ENCODE measurements at regions not wholly inside any gene's neighbourhood (a gene's known extent, or its start where the extent isn't known, plus 50 kb on each side); places are given as distances from the start of the nearest gene placed in this dataset.

GRCh38 chr17:77297693-77298666 lies 157.2 kb downstream of the SEC14L1 start:
- DNase-seq (ENCODE audit: low spot score in 2 of 2): no peak
- no peak for ATAC-seq (replicated peaks; ENCODE audit: extremely low read depth, poor library complexity, severe bottlenecking)
- no peaks in the 10 kb centered on the region for H3K27me3 Mint-ChIP-seq
- H3K9me3 Mint-ChIP-seq: no peaks in the 10 kb centered on the region
- H3K4me3 Mint-ChIP-seq: no peak overlapping the region
- no peak overlapping the region for H3K27ac Mint-ChIP-seq (ENCODE audit: low read depth)
- peaks cover 2% of the 10 kb centered on the region for H3K36me3 Mint-ChIP-seq (ENCODE audit: insufficient read depth)
- no peaks in the 10 kb centered on the region for H3K4me1 Mint-ChIP-seq

DNA sequence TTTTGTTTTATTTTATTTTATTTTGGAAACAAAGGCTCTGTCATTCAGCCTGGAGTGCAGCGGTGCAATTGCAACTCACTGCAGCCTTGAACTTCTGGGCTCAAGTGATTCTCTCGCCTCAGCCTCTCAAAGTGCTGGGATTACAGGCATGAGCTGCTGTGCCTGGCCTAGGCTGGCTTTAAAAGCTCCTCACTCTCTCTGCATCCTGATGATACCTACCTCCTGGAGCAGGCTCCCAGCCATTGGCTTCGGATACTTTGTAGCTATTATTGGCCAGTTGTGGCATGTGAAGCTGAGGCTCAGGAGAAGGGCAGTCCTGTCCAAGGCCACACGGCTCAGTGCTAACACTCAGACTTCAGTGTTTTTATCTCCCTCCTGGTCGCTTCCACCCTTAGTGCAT lies 158.0 kb downstream of the SEC14L1 start:
- no peaks in the 10 kb centered on the region for H3K27me3 Mint-ChIP-seq
- no peaks in the 10 kb centered on the region for H3K9me3 Mint-ChIP-seq
- ATAC-seq (replicated peaks; ENCODE audit: extremely low read depth, poor library complexity, severe bottlenecking) (no peak), DNase-seq (ENCODE audit: low spot score in 2 of 2) (no peak)
- H3K27ac Mint-ChIP-seq (ENCODE audit: low read depth): no peak overlapping the region
- H3K36me3 Mint-ChIP-seq (ENCODE audit: insufficient read depth): peaks cover 2% of the 10 kb centered on the region
- no peaks in the 10 kb centered on the region for H3K4me1 Mint-ChIP-seq
- no peak overlapping the region for H3K4me3 Mint-ChIP-seq

- ATAC-seq (replicated peaks; ENCODE audit: extremely low read depth, poor library complexity, severe bottlenecking): no peak
- Mint-ChIP-seq H3K4me1 (no peaks in the 10 kb centered on the region), H3K4me3 (no peak overlapping the region), H3K27ac (ENCODE audit: low read depth) (no peak overlapping the region), H3K27me3 (no peaks in the 10 kb centered on the region), H3K36me3 (ENCODE audit: insufficient read depth) (peaks cover 2% of the 10 kb centered on the region), H3K9me3 (no peaks in the 10 kb centered on the region)
- DNase-seq (ENCODE audit: low spot score in 2 of 2): no peak
These were observed 158.7 kb downstream of the SEC14L1 start for GRCh38 chr17:77299256-77300015.

GRCh38 chr17:77300016-77300686 lies 159.4 kb downstream of the SEC14L1 start:
- no peak for ATAC-seq (replicated peaks; ENCODE audit: extremely low read depth, poor library complexity, severe bottlenecking)
- Mint-ChIP-seq H3K9me3 (no peaks in the 10 kb centered on the region), H3K4me1 (no peaks in the 10 kb centered on the region), H3K27me3 (no peaks in the 10 kb centered on the region), H3K4me3 (no peak overlapping the region), H3K27ac (ENCODE audit: low read depth) (no peak overlapping the region), H3K36me3 (ENCODE audit: insufficient read depth) (peaks cover 2% of the 10 kb centered on the region)
- no peak for DNase-seq (ENCODE audit: low spot score in 2 of 2)

DNA sequence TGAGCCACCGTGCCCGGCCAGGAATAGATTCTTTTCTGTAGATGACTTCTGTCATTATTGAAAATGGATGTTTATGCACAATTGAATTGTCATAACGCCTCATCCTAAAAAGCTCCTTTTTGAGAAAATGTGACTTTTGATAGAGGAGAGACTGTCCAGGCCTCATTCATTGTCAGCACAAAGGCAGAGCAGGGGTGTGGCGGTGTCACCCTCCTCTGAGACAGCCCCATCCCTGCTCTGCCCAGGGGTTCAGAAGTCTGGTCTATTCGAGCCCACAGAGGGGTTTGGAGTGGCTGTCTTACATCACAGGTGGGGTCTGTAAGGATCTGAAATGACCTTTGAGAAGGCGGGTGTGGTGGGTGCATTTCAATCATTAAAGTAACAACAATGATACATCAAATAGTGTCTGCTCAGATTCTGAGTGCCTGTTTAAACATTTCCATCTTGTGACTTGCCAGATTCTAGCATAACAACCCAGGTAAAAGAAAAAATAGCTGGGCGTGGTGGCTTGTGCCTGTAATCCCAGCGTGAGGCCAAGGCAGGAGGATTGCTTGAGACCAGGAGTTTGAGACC lies 161.0 kb downstream of the SEC14L1 start:
- ATAC-seq (replicated peaks; ENCODE audit: extremely low read depth, poor library complexity, severe bottlenecking): no peak
- H3K27me3 Mint-ChIP-seq: no peaks in the 10 kb centered on the region
- H3K4me3 Mint-ChIP-seq: no peak overlapping the region
- H3K4me1 Mint-ChIP-seq: no peaks in the 10 kb centered on the region
- peaks cover 2% of the 10 kb centered on the region for H3K36me3 Mint-ChIP-seq (ENCODE audit: insufficient read depth)
- no peak overlapping the region for H3K27ac Mint-ChIP-seq (ENCODE audit: low read depth)
- no peak for DNase-seq (ENCODE audit: low spot score in 2 of 2)
- H3K9me3 Mint-ChIP-seq: no peaks in the 10 kb centered on the region

GRCh38 chr17:77302682-77303081 lies 161.9 kb downstream of the SEC14L1 start:
- H3K27ac Mint-ChIP-seq (ENCODE audit: low read depth): no peak overlapping the region
- DNase-seq (ENCODE audit: low spot score in 2 of 2) (no peak), ATAC-seq (replicated peaks; ENCODE audit: extremely low read depth, poor library complexity, severe bottlenecking) (no peak)
- no peaks in the 10 kb centered on the region for H3K27me3 Mint-ChIP-seq
- no peaks in the 10 kb centered on the region for H3K4me1 Mint-ChIP-seq
- H3K4me3 Mint-ChIP-seq: no peak overlapping the region
- peaks cover 2% of the 10 kb centered on the region for H3K36me3 Mint-ChIP-seq (ENCODE audit: insufficient read depth)
- H3K9me3 Mint-ChIP-seq: no peaks in the 10 kb centered on the region

DNA sequence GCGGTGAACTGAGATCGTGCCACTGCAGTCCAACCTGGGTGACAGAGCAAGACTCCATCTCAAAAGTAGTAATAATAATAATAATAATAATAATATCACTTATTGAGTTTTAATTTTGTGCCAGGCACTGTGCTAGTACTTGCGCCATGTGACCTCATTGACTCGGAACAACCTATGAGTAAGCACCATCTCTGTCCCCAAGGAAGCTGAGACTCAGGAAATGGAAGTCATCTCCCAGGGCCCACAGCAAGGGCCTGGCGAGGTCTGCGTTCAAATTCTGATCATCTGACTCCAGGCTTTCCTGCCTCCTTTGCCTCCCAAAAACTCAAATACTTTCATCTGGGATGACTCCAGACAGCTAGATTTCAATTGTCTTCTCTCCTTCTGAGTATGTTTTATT lies 162.9 kb downstream of the SEC14L1 start:
- H3K9me3 Mint-ChIP-seq: no peaks in the 10 kb centered on the region
- H3K4me1 Mint-ChIP-seq: no peaks in the 10 kb centered on the region
- no peak for DNase-seq (ENCODE audit: low spot score in 2 of 2)
- H3K27ac Mint-ChIP-seq (ENCODE audit: low read depth): no peak overlapping the region
- H3K4me3 Mint-ChIP-seq: no peak overlapping the region
- ATAC-seq (replicated peaks; ENCODE audit: extremely low read depth, poor library complexity, severe bottlenecking): no peak
- peaks cover 2% of the 10 kb centered on the region for H3K36me3 Mint-ChIP-seq (ENCODE audit: insufficient read depth)
- no peaks in the 10 kb centered on the region for H3K27me3 Mint-ChIP-seq

DNA sequence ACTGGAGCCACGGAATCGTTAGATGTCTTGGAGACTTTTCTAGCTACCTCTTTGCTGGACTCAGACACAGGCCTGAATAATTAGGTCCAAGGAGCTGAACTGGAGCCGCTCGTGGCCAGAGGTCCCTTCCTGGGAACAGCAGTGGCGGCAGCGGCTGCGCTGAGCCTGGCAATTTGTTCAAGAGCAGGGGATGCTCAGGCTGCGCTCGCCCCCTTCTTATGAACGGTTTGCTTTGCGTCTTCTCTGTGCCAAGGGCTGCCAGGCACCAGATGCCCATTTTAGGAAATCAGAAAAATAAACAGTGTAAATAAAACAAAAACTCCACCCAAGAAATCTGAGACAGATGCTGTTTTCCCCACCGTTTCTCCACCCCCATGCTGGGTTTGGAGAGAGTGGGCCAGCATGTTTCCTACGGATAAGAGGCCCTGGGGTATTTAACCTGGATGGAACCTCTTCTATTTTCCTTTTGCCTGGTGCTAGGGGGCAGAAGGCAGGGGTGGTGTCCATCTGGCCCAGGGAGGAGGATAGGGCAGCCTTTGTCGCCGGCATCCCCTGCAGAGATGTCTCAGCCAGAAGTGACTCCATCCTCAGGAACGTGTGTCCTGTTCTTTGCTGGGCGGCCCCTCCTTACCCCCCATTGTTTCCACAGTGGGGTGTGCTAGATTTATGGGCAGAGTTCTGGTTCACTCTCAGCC lies 163.4 kb downstream of the SEC14L1 start:
- Mint-ChIP-seq H3K36me3 (ENCODE audit: insufficient read depth) (peaks cover 2% of the 10 kb centered on the region), H3K27ac (ENCODE audit: low read depth) (no peak overlapping the region), H3K27me3 (peaks cover 3% of the 10 kb centered on the region), H3K9me3 (no peaks in the 10 kb centered on the region), H3K4me1 (no peaks in the 10 kb centered on the region), H3K4me3 (no peak overlapping the region)
- ATAC-seq (replicated peaks; ENCODE audit: extremely low read depth, poor library complexity, severe bottlenecking): no peak
- no peak for DNase-seq (ENCODE audit: low spot score in 2 of 2)

DNA sequence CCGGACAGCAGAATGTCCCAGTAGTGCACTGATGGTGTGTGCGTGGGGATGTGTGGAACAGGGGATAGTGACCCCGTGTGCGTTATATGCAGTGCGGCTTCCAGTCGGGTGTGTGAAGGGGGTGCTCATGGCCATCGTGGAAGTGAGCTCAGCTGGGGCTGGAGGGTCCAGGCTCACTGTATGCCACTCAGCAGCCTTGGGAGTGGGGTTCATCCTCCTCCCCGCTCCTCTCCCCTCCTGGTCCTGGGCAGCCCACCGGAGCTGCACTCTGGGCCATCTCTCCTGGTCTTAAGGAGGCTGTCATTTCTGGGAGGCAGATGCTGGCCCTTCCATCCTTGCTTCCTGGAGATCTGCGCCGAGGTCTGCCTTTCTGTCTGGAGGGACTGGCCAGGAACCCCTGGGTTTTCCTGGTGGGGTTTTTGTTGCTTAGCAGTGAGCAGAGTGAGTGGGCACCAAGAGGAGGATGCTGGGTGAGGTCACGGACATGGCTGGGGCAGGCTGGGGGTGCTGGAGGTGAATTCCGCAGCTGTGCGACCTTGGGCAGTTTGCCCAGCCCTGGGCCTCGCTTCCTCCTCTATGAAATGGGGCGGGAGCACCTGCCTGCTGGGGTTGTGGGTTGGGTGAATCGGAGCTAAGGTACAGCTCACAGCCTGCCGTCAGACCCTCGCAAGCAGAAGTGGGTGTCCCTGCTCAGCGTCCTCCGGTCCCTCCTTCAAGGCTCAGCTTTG lies 164.1 kb downstream of the SEC14L1 start:
- H3K27ac Mint-ChIP-seq (ENCODE audit: low read depth): no peak overlapping the region
- ATAC-seq (replicated peaks; ENCODE audit: extremely low read depth, poor library complexity, severe bottlenecking): no peak

DNA sequence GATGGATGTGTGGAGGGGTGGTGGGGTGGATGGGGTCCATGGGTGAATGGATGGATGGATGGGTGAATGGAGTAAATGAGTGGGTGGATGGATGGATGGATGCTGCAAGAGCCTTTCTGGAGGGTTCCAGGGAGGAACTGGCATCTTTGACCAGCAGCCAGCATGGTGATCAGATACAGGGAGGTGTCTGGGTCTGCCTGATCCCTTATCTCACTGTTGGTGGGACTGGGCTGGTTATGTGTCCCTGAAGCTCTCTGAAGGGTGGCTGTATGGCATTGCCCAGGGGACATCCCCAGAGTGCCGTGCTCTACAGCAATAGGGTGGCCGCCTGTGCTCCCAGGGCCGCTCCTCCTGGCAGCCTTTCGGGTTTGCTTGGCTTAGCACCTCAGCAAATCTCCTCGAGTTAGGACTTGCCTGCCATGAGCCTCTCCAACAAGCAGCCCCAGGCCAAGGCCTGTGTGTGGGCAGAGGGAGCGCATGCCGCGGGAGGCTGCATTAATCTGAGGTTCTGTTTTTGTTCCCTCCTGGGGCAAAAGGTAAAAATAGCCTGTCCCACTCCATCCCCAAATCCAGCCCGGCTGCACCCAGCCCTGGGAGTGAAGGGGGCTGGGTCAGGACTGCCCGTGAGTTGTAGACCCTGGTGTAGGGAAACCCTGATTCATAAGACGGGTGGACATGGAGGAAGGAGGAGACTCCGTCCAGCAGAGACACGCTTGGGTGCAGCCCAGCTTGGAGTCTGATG lies 165.4 kb downstream of the SEC14L1 start:
- Mint-ChIP-seq H3K27me3 (peaks cover 9% of the 10 kb centered on the region), H3K27ac (ENCODE audit: low read depth) (no peak overlapping the region), H3K4me3 (no peak overlapping the region), H3K36me3 (ENCODE audit: insufficient read depth) (no peaks in the 10 kb centered on the region), H3K9me3 (no peaks in the 10 kb centered on the region), H3K4me1 (peaks cover 1% of the 10 kb centered on the region)
- ATAC-seq (replicated peaks; ENCODE audit: extremely low read depth, poor library complexity, severe bottlenecking) (no peak), DNase-seq (ENCODE audit: low spot score in 2 of 2) (no peak)

More for the DNA sequence above, 164.1 kb downstream of the SEC14L1 start:
- H3K9me3 Mint-ChIP-seq: no peaks in the 10 kb centered on the region
- no peak overlapping the region for H3K4me3 Mint-ChIP-seq
- peaks cover 9% of the 10 kb centered on the region for H3K27me3 Mint-ChIP-seq
- peaks cover 2% of the 10 kb centered on the region for H3K36me3 Mint-ChIP-seq (ENCODE audit: insufficient read depth)
- DNase-seq (ENCODE audit: low spot score in 2 of 2): no peak
- no peaks in the 10 kb centered on the region for H3K4me1 Mint-ChIP-seq
